Stimulated activated CD4-positive, alpha-beta T cell treated with anti-CD3 and anti-CD28 coated beads, Interleukin-1b, Interleukin-23, amount 100 ng/mL, for 1 hour (primary cell): ENCODE measurements at regions not wholly inside any gene's neighbourhood (a gene's known extent, or its start where the extent isn't known, plus 50 kb on each side); places are given as distances from the start of the nearest gene placed in this dataset.
"Not testable (repeated sequence)": the region's sequence is repeated elsewhere in the genome, so short reads cannot be mapped to it uniquely, and the experiment has no call there.

Experiments used
- DNase-seq, 2 donors: peaks; one replicate each; pipeline ENCODE4 v3.0.0-alpha.2; 2020; ENCODE audit warnings: low read depth in 2 of 2

GRCh38 chr12:34405286-34406227, 383.3 kb downstream of the ALG10 start:
- DNase-seq = no peak

DNA sequence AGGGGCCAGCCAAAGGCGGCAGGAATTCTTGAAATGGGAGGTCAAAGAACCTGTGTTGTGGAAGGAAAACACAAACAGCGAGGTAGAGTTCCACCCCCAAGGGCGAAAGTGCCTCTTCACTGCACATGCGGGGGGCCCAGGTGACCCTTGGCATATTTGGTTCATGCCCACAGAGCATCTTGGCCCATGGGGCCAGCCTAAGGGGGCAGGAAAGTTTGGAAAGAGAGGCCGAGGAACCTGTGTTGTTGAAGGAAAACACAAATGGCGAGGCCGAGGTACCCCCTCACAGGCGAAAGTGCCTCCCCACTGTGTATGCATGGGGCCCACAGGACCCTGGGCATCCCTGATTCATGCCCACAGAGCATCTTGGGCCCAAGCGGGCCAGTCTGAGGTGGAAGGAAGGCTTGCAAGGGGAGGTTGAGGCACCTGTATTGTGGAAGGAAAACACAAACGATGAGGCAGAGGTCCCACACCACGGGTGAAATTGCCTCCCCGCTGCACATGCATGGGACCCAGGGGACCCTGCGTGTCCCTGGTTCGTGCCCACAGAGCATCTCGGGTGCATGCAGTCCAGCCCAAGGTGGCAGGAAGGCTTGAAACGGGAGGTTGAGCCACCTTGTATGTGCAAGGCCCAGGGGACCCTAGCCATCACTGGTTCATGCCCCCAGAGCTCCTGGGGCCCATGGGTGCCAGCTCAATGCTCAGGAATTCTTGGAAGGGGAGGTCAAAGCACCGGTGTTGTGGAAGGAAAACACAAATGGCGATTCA, 384.1 kb downstream of the ALG10 start:
- DNase-seq = no peak

- DNase-seq = no peak
These were observed 384.7 kb downstream of the ALG10 start for GRCh38 chr12:34406996-34407300.

DNA sequence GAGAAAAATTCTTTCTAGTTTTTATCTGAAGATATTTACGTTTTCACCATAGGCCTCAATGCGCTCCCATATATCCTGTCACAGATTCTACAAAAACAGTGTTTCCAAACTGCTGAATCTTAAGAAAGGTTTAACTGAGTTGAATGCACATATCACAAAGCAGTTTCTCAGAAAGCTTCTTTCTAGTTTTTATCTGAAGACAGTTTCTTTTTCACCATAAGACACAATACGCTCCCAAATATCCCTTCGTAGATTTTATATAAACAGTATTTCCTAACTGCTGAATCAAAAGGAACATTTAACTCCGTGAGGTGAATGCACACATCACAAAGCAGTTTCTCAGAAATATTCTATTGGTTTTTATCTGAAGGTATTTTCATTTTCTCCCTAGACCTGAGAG, 385.5 kb downstream of the ALG10 start:
- DNase-seq = no peak

DNA sequence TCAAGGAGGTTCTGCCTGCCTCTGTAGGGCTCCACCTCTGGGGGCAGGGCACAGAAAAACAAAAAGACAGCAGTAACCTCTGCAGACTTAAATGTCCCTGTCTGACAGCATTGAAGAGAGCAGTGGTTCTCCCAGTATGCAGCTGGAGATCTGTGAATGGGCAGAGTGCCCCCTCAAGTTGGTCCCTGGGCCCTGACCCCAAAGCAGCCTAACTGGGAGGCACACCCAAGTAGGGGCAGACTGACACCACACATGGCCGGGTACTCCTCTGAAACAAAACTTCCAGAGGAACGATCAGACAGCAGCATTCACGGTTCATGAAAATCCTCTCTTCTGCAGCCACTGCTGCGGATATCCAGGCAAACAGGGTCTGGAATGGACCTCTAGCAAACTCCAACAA, 409.2 kb downstream of the ALG10 start:
- not testable (repeated sequence) for DNase-seq
